ENCODE measurements at regions not wholly inside any gene's neighbourhood (a gene's known extent, or its start where the extent isn't known, plus 50 kb on each side); places are given as distances from the start of the nearest gene placed in this dataset.
A peak's percentile ranks its signal among the peaks of the same experiment; 100 is the strongest.

DNA sequence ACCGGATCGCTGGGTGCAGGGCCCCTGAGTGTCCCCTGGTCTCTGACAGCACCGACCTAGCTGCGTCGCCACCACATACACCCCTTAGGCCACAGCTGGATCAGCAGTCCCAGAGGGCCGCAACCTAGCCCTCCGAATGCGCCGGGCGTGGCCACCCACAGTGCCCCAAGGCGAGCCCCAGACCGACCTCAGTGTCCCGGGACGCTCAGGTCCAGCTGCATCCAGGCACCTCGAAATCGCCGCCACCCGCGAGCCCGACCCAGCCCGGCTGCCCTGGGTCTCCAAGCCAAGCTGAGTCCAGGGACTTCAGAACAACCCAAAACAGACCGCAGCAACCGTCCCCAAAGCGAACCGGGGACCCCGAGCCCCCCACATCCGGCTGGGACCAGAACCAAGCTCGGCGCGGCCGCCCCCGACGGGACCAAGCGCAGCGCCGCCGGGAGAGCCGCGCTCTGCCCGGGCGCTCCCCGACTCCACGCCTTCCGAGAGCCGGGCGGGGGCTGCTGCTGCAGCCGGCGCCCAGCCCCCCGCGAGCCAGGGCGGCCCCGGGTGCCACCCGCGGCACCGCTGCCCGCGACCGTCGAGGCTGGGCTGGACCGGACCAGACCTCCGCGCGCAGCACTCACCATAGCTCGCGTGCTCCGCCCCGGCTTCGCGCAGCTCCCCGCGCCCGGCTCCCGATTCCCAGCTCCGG is 54.6 kb upstream of the ECE1 start:
- ATAC-seq (peak in 7 of 8 donors; percentile 7 to 48 (median 23)), DNase-seq (no peak)
- no peaks in the 10 kb centered on the region for H3K9me3 ChIP-seq
- TF ChIP-seq, protein P1, sequence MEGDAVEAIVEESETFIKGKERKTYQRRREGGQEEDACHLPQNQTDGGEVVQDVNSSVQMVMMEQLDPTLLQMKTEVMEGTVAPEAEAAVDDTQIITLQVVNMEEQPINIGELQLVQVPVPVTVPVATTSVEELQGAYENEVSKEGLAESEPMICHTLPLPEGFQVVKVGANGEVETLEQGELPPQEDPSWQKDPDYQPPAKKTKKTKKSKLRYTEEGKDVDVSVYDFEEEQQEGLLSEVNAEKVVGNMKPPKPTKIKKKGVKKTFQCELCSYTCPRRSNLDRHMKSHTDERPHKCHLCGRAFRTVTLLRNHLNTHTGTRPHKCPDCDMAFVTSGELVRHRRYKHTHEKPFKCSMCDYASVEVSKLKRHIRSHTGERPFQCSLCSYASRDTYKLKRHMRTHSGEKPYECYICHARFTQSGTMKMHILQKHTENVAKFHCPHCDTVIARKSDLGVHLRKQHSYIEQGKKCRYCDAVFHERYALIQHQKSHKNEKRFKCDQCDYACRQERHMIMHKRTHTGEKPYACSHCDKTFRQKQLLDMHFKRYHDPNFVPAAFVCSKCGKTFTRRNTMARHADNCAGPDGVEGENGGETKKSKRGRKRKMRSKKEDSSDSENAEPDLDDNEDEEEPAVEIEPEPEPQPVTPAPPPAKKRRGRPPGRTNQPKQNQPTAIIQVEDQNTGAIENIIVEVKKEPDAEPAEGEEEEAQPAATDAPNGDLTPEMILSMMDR (IDR thresholded peaks at IDR 0.05) = no peak
- intact Hi-C loops (cut with DNase I) = loop anchor here in 5 of 10 donors (5.0 kb wide), 2 partner anchors 83 to 88 kb away; no protein-coding TSS in a partner anchor
- peak overlapping the region; percentile 44 to 92 (median 88) for H3K27ac ChIP-seq
- peak overlapping the region; percentile 70 to 93 (median 78) for H3K4me3 ChIP-seq
- WGBS, 2 donors = 2 to 3% methylated on average over 55 to 74 of the region's 74 CpGs
- peaks cover 0 to 37% (median 0%) of the 10 kb centered on the region in 7 donors for H3K27me3 ChIP-seq
- no peaks in the 10 kb centered on the region for H3K36me3 ChIP-seq
- H3K4me1 ChIP-seq = peaks cover 15 to 58% (median 46%) of the 10 kb centered on the region in 9 donors

DNA sequence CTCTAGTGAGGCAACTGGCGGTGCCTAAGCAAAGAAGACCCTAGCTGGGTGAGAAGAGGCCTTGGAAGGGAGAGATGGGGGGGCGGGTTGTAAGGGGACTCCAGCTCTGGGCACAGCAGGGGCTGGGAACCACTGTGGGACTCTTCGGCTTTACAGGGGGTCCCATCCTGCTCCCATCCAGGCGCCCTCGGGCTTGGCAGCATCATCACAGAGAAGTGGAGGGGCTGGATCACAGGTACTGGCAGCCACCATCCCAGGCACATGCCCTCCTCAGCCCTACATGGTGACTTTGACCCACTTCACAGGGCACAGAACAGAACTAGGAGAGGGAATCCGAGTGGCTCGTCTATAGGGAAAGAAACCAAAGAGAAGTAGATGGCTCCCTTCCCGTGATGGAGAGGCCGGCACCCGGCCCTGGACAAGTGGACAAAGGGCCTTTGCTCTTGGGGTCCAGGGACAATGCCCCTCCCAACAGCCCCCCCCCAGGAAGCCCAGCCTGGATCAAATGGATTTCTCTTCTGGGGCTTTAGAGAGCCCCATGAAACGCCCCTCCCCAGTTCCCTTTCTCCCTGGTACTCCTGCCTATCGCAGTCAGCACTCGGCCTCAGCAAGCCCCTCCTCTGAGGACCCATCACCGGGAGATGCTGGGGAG is 54.0 kb upstream of the ECE1 start:
- intact Hi-C loops (cut with DNase I) = loop anchor here in 1 of 10 donors (5.0 kb wide), 1 partner anchor 87 kb away; no protein-coding TSS in a partner anchor
- no peaks in the 10 kb centered on the region for H3K9me3 ChIP-seq
- DNase-seq = no peak
- peak in 1 of 8 donors; percentile 0 for ATAC-seq
- peak overlapping the region; percentile 44 to 92 (median 88) for H3K27ac ChIP-seq
- H3K36me3 ChIP-seq = no peaks in the 10 kb centered on the region
- WGBS, 2 donors = 44 to 47% methylated on average over 14 of the region's 14 CpGs
- H3K4me3 ChIP-seq = peak overlapping the region; percentile 70 to 93 (median 78)
- H3K4me1 ChIP-seq = peaks cover 15 to 64% (median 52%) of the 10 kb centered on the region in 9 donors
- TF ChIP-seq, protein P1 (IDR thresholded peaks at IDR 0.05) = no peak
- peaks cover 0 to 37% (median 0%) of the 10 kb centered on the region in 7 donors for H3K27me3 ChIP-seq

DNA sequence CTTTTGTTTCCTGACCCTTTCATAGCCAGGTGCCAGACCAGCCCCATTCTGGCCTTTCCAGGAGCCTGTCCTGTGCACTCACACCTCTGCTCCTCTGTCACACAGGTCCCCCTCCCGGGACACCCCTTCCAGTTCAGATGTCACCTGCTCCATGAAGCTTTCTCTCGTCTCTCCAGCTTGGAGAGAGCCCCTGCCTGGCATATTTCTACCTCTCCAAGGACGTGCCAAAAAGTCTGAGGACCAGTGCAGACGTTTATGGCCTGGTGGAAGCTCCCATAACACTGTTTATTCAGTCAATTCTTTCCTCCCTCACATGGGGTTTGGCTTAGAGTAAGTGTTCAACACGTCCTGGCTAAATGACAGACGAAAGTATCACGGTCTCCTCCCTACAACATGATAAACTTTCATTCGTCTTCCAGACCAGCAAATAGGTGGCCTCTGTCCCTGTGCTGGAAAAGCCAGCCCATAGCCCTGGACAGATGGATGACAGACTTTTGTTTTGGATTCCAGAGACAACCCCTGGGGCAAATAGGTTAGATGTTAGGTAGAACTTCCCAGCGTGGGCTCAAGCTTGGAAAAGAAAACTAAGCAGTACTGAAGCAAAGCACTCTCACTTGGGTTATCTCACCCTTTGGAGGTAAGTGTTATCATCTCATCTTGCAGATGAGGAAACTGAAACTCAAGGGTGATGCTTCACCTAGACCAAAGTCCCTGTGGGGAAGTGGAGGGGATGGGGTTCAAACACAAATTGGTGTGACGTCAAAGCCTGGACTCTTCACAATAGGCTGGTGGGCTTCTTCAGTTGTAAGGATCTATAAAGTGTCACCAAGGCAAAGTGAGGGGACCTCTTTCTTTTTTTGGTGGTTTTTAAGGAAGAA is 52.9 kb upstream of the ECE1 start:
- ATAC-seq = no peak
- intact Hi-C loops (cut with DNase I) = loop anchor here in 1 of 10 donors (5.0 kb wide), 1 partner anchor 86 kb away; no protein-coding TSS in a partner anchor
- TF ChIP-seq, protein P1 (IDR thresholded peaks at IDR 0.05) = no peak
- Histone ChIP-seq H3K27me3 (peaks cover 0 to 33% (median 0%) of the 10 kb centered on the region in 7 donors), H3K4me3 (peak overlapping the region in 8 of 10 donors; percentile 70 to 83 (median 78)), H3K27ac (peak overlapping the region; percentile 25 to 92 (median 81)), H3K4me1 (peaks cover 22 to 75% (median 62%) of the 10 kb centered on the region in 9 donors), H3K36me3 (no peaks in the 10 kb centered on the region), H3K9me3 (no peaks in the 10 kb centered on the region)
- DNase-seq = no peak
- WGBS, 2 donors = 40 to 43% methylated on average over 10 of the region's 10 CpGs

Data from heart right ventricle (tissue), 16 donors.